ENCODE measurements at regions not wholly inside any gene's neighbourhood (a gene's known extent, or its start where the extent isn't known, plus 50 kb on each side); places are given as distances from the start of the nearest gene placed in this dataset.

- Histone ChIP-seq H3K4me1 (no peaks in the 10 kb centered on the region), H3K27ac (no peak overlapping the region), H3K4me3 (no peak overlapping the region), H3K36me3 (no peaks in the 10 kb centered on the region), H3K27me3 (peaks cover 0 to 24% (median 0%) of the 10 kb centered on the region in 9 donors), H3K9me3 (no peaks in the 10 kb centered on the region)
- intact Hi-C loops (cut with DNase I): no loop called here
- DNase-seq: no peak
- ATAC-seq: no peak
- TF ChIP-seq POLR2A (IDR thresholded peaks at IDR 0.05) (no peak), CTCF (IDR thresholded peaks at IDR 0.05) (no peak)
- 74 to 92% (median 85%) methylated on average over 1 of the region's 1 CpG for WGBS, 4 donors
These were observed 164.7 kb upstream of the MYL2 start for GRCh38 chr12:111085096-111085495.

- intact Hi-C loops (cut with DNase I): no loop called here
- Histone ChIP-seq H3K36me3 (no peaks in the 10 kb centered on the region), H3K27me3 (peaks cover 0 to 24% (median 0%) of the 10 kb centered on the region in 9 donors), H3K4me1 (no peaks in the 10 kb centered on the region), H3K4me3 (no peak overlapping the region), H3K27ac (no peak overlapping the region), H3K9me3 (no peaks in the 10 kb centered on the region)
- ATAC-seq: no peak
- no peak for DNase-seq
- WGBS, 4 donors: 90 to 95% (median 91%) methylated on average over 15 of the region's 15 CpGs
- no peak for TF ChIP-seq POLR2A (IDR thresholded peaks at IDR 0.05)
- TF ChIP-seq CTCF (IDR thresholded peaks at IDR 0.05): no peak
These were observed 164.2 kb upstream of the MYL2 start for GRCh38 chr12:111084605-111085004.

GRCh38 chr12:111084158-111084557, 163.8 kb upstream of the MYL2 start:
- 74 to 83% (median 78%) methylated on average over 4 of the region's 4 CpGs for WGBS, 4 donors
- intact Hi-C loops (cut with DNase I): no loop called here

GRCh38 chr12:111081600-111081999, 161.2 kb upstream of the MYL2 start:
- H3K27me3 ChIP-seq: peaks cover 0 to 32% (median 0%) of the 10 kb centered on the region in 9 donors
- WGBS, 4 donors: 79 to 87% (median 84%) methylated on average over 5 of the region's 5 CpGs
- intact Hi-C loops (cut with DNase I): no loop called here

More at GRCh38 chr12:111084158-111084557, 163.8 kb upstream of the MYL2 start:
- Histone ChIP-seq H3K9me3 (no peaks in the 10 kb centered on the region), H3K4me1 (no peaks in the 10 kb centered on the region), H3K27ac (no peak overlapping the region), H3K4me3 (no peak overlapping the region), H3K27me3 (peaks cover 0 to 28% (median 0%) of the 10 kb centered on the region in 9 donors), H3K36me3 (no peaks in the 10 kb centered on the region)
- no peak for TF ChIP-seq POLR2A (IDR thresholded peaks at IDR 0.05)
- TF ChIP-seq CTCF (IDR thresholded peaks at IDR 0.05): no peak
- ATAC-seq (no peak), DNase-seq (no peak)

More at GRCh38 chr12:111081600-111081999, 161.2 kb upstream of the MYL2 start:
- no peak overlapping the region for H3K27ac ChIP-seq
- no peaks in the 10 kb centered on the region for H3K9me3 ChIP-seq
- H3K36me3 ChIP-seq: no peaks in the 10 kb centered on the region
- DNase-seq (no peak), ATAC-seq (no peak)
- no peaks in the 10 kb centered on the region for H3K4me1 ChIP-seq
- no peak overlapping the region for H3K4me3 ChIP-seq
- TF ChIP-seq CTCF (IDR thresholded peaks at IDR 0.05) (no peak), POLR2A (IDR thresholded peaks at IDR 0.05) (no peak)

All from heart left ventricle (tissue), 16 donors.